ENCODE measurements at regions not wholly inside any gene's neighbourhood (a gene's known extent, or its start where the extent isn't known, plus 50 kb on each side); places are given as distances from the start of the nearest gene placed in this dataset.

- no peak overlapping the region for H2AK5ac ChIP-seq (ENCODE audit: low read length)
- WGBS (ENCODE audit: extremely low coverage, insufficient coverage, low lambda C conversion rate) = no CpG with 5 or more reads among the region's 1 CpG
- no peak overlapping the region for H3K56ac ChIP-seq (ENCODE audit: low read length)
- H3K79me1 ChIP-seq (ENCODE audit: low read length) = no peaks in the 10 kb centered on the region
- no peaks in the 10 kb centered on the region for H3K4me1 ChIP-seq (ENCODE audit: control insufficient read depth, low read depth, low read length)
- H3K4ac ChIP-seq (ENCODE audit: low read depth, low read length) = no peak overlapping the region
- no peak overlapping the region for H2BK15ac ChIP-seq (replicated peaks; ENCODE audit: low read depth)
- no peak overlapping the region for H4K5ac ChIP-seq (ENCODE audit: low read length)
- H3K18ac ChIP-seq (ENCODE audit: low read length) = no peak overlapping the region
- H3K79me2 ChIP-seq (ENCODE audit: control insufficient read depth, insufficient read depth, low read length) = no peaks in the 10 kb centered on the region
- H3K36me3 ChIP-seq (ENCODE audit: control insufficient read depth, insufficient read depth, low read length) = no peaks in the 10 kb centered on the region
- H3K4me2 ChIP-seq (ENCODE audit: low read length) = no peak overlapping the region
- no peak overlapping the region for H2BK5ac ChIP-seq (ENCODE audit: low read length)
- H3K27me3 ChIP-seq (ENCODE audit: insufficient read depth, low read length, poor library complexity) = no peaks in the 10 kb centered on the region
- H3K23ac ChIP-seq (ENCODE audit: low read length) = no peak overlapping the region
- DNase-seq = peak; percentile 4
- no peak overlapping the region for H3K4me3 ChIP-seq (ENCODE audit: low read length)
- no peak overlapping the region for H3K9ac ChIP-seq (ENCODE audit: low read length)
- H2BK120ac ChIP-seq (ENCODE audit: low read depth, low read length) = no peak overlapping the region
- H3K27ac ChIP-seq (ENCODE audit: low read depth, low read length) = no peak overlapping the region
- no peak overlapping the region for H4K8ac ChIP-seq (ENCODE audit: low read depth, low read length)
Observed at GRCh38 chr11:26194881-26195280, 137.0 kb upstream of the ANO3 start.

GRCh38 chr11:26198532-26199096 is 133.3 kb upstream of the ANO3 start:
- no CpG with 5 or more reads among the region's 4 CpGs for WGBS (ENCODE audit: extremely low coverage, insufficient coverage, low lambda C conversion rate)
- DNase-seq = no peak
- H4K5ac ChIP-seq (ENCODE audit: low read length) = no peak overlapping the region
- H2AK5ac ChIP-seq (ENCODE audit: low read length) = no peak overlapping the region
- no peak overlapping the region for H3K27ac ChIP-seq (ENCODE audit: low read depth, low read length)
- no peaks in the 10 kb centered on the region for H3K36me3 ChIP-seq (ENCODE audit: control insufficient read depth, insufficient read depth, low read length)
- no peak overlapping the region for H3K4ac ChIP-seq (ENCODE audit: low read depth, low read length)
- H2BK5ac ChIP-seq (ENCODE audit: low read length) = no peak overlapping the region
- no peaks in the 10 kb centered on the region for H3K79me2 ChIP-seq (ENCODE audit: control insufficient read depth, insufficient read depth, low read length)
- H3K79me1 ChIP-seq (ENCODE audit: low read length) = no peaks in the 10 kb centered on the region
- no peaks in the 10 kb centered on the region for H3K4me1 ChIP-seq (ENCODE audit: control insufficient read depth, low read depth, low read length)
- no peak overlapping the region for H2BK120ac ChIP-seq (ENCODE audit: low read depth, low read length)
- no peak overlapping the region for H3K56ac ChIP-seq (ENCODE audit: low read length)
- H4K8ac ChIP-seq (ENCODE audit: low read depth, low read length) = no peak overlapping the region
- H3K9ac ChIP-seq (ENCODE audit: low read length) = no peak overlapping the region
- H2BK15ac ChIP-seq (replicated peaks; ENCODE audit: low read depth) = no peak overlapping the region
- H3K23ac ChIP-seq (ENCODE audit: low read length) = no peak overlapping the region
- no peak overlapping the region for H3K4me3 ChIP-seq (ENCODE audit: low read length)
- no peaks in the 10 kb centered on the region for H3K27me3 ChIP-seq (ENCODE audit: insufficient read depth, low read length, poor library complexity)
- H3K18ac ChIP-seq (ENCODE audit: low read length) = no peak overlapping the region
- H3K4me2 ChIP-seq (ENCODE audit: low read length) = no peak overlapping the region

GRCh38 chr11:26199331-26200095 is 132.4 kb upstream of the ANO3 start:
- Histone ChIP-seq H2AK5ac (ENCODE audit: low read length) (no peak overlapping the region), H3K4me2 (ENCODE audit: low read length) (no peak overlapping the region), H3K56ac (ENCODE audit: low read length) (no peak overlapping the region), H3K18ac (ENCODE audit: low read length) (no peak overlapping the region), H3K79me1 (ENCODE audit: low read length) (no peaks in the 10 kb centered on the region), H4K5ac (ENCODE audit: low read length) (no peak overlapping the region), H2BK5ac (ENCODE audit: low read length) (no peak overlapping the region), H3K27ac (ENCODE audit: low read depth, low read length) (no peak overlapping the region), H3K36me3 (ENCODE audit: control insufficient read depth, insufficient read depth, low read length) (no peaks in the 10 kb centered on the region), H3K4ac (ENCODE audit: low read depth, low read length) (no peak overlapping the region), H3K4me3 (ENCODE audit: low read length) (no peak overlapping the region), H3K4me1 (ENCODE audit: control insufficient read depth, low read depth, low read length) (no peaks in the 10 kb centered on the region), H4K8ac (ENCODE audit: low read depth, low read length) (no peak overlapping the region), H2BK15ac (replicated peaks; ENCODE audit: low read depth) (no peak overlapping the region), H3K9ac (ENCODE audit: low read length) (no peak overlapping the region), H3K27me3 (ENCODE audit: insufficient read depth, low read length, poor library complexity) (no peaks in the 10 kb centered on the region), H3K79me2 (ENCODE audit: control insufficient read depth, insufficient read depth, low read length) (no peaks in the 10 kb centered on the region), H2BK120ac (ENCODE audit: low read depth, low read length) (no peak overlapping the region), H3K23ac (ENCODE audit: low read length) (no peak overlapping the region)
- DNase-seq = no peak
- no CpG with 5 or more reads among the region's 4 CpGs for WGBS (ENCODE audit: extremely low coverage, insufficient coverage, low lambda C conversion rate)

- Histone ChIP-seq H3K23ac (ENCODE audit: low read length) (no peak overlapping the region), H3K56ac (ENCODE audit: low read length) (no peak overlapping the region), H3K4me1 (ENCODE audit: control insufficient read depth, low read depth, low read length) (no peaks in the 10 kb centered on the region), H3K9ac (ENCODE audit: low read length) (no peak overlapping the region), H2BK5ac (ENCODE audit: low read length) (no peak overlapping the region), H3K4me2 (ENCODE audit: low read length) (no peak overlapping the region), H3K27me3 (ENCODE audit: insufficient read depth, low read length, poor library complexity) (no peaks in the 10 kb centered on the region), H2AK5ac (ENCODE audit: low read length) (no peak overlapping the region), H2BK120ac (ENCODE audit: low read depth, low read length) (no peak overlapping the region), H4K8ac (ENCODE audit: low read depth, low read length) (no peak overlapping the region), H2BK15ac (replicated peaks; ENCODE audit: low read depth) (no peak overlapping the region), H3K79me1 (ENCODE audit: low read length) (no peaks in the 10 kb centered on the region), H3K18ac (ENCODE audit: low read length) (no peak overlapping the region), H4K5ac (ENCODE audit: low read length) (no peak overlapping the region), H3K4ac (ENCODE audit: low read depth, low read length) (no peak overlapping the region), H3K36me3 (ENCODE audit: control insufficient read depth, insufficient read depth, low read length) (no peaks in the 10 kb centered on the region), H3K79me2 (ENCODE audit: control insufficient read depth, insufficient read depth, low read length) (no peaks in the 10 kb centered on the region), H3K4me3 (ENCODE audit: low read length) (no peak overlapping the region), H3K27ac (ENCODE audit: low read depth, low read length) (no peak overlapping the region)
- no peak for DNase-seq
- WGBS (ENCODE audit: extremely low coverage, insufficient coverage, low lambda C conversion rate) = no CpG with 5 or more reads among the region's 2 CpGs
Observed at GRCh38 chr11:26201411-26201810, 130.5 kb upstream of the ANO3 start.

GRCh38 chr11:26202754-26203153 is 129.2 kb upstream of the ANO3 start:
- no peaks in the 10 kb centered on the region for H3K79me1 ChIP-seq (ENCODE audit: low read length)
- no peak overlapping the region for H3K23ac ChIP-seq (ENCODE audit: low read length)
- no peak overlapping the region for H4K5ac ChIP-seq (ENCODE audit: low read length)
- H2BK120ac ChIP-seq (ENCODE audit: low read depth, low read length) = no peak overlapping the region
- H3K4me2 ChIP-seq (ENCODE audit: low read length) = no peak overlapping the region
- no peak overlapping the region for H2BK5ac ChIP-seq (ENCODE audit: low read length)
- H2BK15ac ChIP-seq (replicated peaks; ENCODE audit: low read depth) = no peak overlapping the region
- no peak overlapping the region for H3K4me3 ChIP-seq (ENCODE audit: low read length)
- no peak for DNase-seq
- no peaks in the 10 kb centered on the region for H3K79me2 ChIP-seq (ENCODE audit: control insufficient read depth, insufficient read depth, low read length)
- H3K18ac ChIP-seq (ENCODE audit: low read length) = no peak overlapping the region
- no peaks in the 10 kb centered on the region for H3K36me3 ChIP-seq (ENCODE audit: control insufficient read depth, insufficient read depth, low read length)
- H3K4me1 ChIP-seq (ENCODE audit: control insufficient read depth, low read depth, low read length) = no peaks in the 10 kb centered on the region
- H3K9ac ChIP-seq (ENCODE audit: low read length) = no peak overlapping the region
- no peaks in the 10 kb centered on the region for H3K27me3 ChIP-seq (ENCODE audit: insufficient read depth, low read length, poor library complexity)
- no peak overlapping the region for H3K27ac ChIP-seq (ENCODE audit: low read depth, low read length)
- no peak overlapping the region for H3K56ac ChIP-seq (ENCODE audit: low read length)
- no peak overlapping the region for H3K4ac ChIP-seq (ENCODE audit: low read depth, low read length)
- WGBS (ENCODE audit: extremely low coverage, insufficient coverage, low lambda C conversion rate) = no CpG with 5 or more reads among the region's 2 CpGs
- H4K8ac ChIP-seq (ENCODE audit: low read depth, low read length) = no peak overlapping the region
- no peak overlapping the region for H2AK5ac ChIP-seq (ENCODE audit: low read length)

- WGBS (ENCODE audit: extremely low coverage, insufficient coverage, low lambda C conversion rate) = no CpG with 5 or more reads among the region's 2 CpGs
- Histone ChIP-seq H3K4me3 (ENCODE audit: low read length) (no peak overlapping the region), H3K18ac (ENCODE audit: low read length) (no peak overlapping the region), H3K27ac (ENCODE audit: low read depth, low read length) (no peak overlapping the region), H3K27me3 (ENCODE audit: insufficient read depth, low read length, poor library complexity) (no peaks in the 10 kb centered on the region), H3K56ac (ENCODE audit: low read length) (no peak overlapping the region), H3K4me1 (ENCODE audit: control insufficient read depth, low read depth, low read length) (no peaks in the 10 kb centered on the region), H4K5ac (ENCODE audit: low read length) (no peak overlapping the region), H2BK5ac (ENCODE audit: low read length) (no peak overlapping the region), H2BK120ac (ENCODE audit: low read depth, low read length) (no peak overlapping the region), H3K4ac (ENCODE audit: low read depth, low read length) (no peak overlapping the region), H2BK15ac (replicated peaks; ENCODE audit: low read depth) (no peak overlapping the region), H3K9ac (ENCODE audit: low read length) (no peak overlapping the region), H3K4me2 (ENCODE audit: low read length) (no peak overlapping the region), H3K79me2 (ENCODE audit: control insufficient read depth, insufficient read depth, low read length) (no peaks in the 10 kb centered on the region), H2AK5ac (ENCODE audit: low read length) (no peak overlapping the region), H3K36me3 (ENCODE audit: control insufficient read depth, insufficient read depth, low read length) (no peaks in the 10 kb centered on the region), H3K23ac (ENCODE audit: low read length) (no peak overlapping the region), H4K8ac (ENCODE audit: low read depth, low read length) (no peak overlapping the region), H3K79me1 (ENCODE audit: low read length) (no peaks in the 10 kb centered on the region)
- DNase-seq = no peak
Observed at GRCh38 chr11:26204101-26204500, 127.8 kb upstream of the ANO3 start.

Measured in mesendoderm (in vitro differentiated cells).